Activated T-helper 1 cell treated with Interleukin-2 at 50 U/mL for 16 hours (primary cell): ENCODE measurements at regions not wholly inside any gene's neighbourhood (a gene's known extent, or its start where the extent isn't known, plus 50 kb on each side); places are given as distances from the start of the nearest gene placed in this dataset.

Experiments
- DNase-seq: peaks from one replicate; pipeline ENCODE4 v3.0.0-alpha.2; 2020; ENCODE audit warnings: low read depth

DNA sequence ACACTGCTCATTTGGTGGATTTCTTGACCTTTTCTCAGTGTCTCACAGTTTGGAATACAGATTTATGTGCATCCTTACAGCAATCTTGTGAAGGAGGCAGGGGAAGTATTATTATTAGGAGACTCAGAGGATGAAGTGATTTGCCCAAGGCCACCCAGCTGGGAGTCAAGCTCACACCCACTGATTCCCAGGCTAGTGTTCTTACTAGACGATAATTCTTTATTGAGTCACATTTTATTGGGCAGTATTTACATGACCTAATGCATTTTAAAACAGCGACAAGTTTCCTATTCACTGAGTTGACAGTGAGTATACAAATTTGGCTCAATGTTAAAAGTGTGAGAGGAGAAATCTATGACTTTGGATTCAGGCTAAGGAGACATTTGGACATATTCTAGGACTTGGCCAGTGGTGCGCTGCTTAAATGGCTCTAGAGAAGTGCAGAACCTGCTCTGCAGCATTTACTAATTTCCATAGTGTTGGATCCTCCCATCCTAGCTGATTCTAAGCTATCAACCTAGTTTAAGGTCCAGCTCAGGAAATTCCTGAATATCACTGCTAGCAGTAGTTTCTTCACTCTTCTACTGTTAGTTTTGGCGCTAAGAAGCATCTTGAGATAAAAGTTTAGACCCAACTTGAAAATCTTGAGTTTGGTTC lies 199.3 kb downstream of the MTX2 start:
- no peak for DNase-seq

DNA sequence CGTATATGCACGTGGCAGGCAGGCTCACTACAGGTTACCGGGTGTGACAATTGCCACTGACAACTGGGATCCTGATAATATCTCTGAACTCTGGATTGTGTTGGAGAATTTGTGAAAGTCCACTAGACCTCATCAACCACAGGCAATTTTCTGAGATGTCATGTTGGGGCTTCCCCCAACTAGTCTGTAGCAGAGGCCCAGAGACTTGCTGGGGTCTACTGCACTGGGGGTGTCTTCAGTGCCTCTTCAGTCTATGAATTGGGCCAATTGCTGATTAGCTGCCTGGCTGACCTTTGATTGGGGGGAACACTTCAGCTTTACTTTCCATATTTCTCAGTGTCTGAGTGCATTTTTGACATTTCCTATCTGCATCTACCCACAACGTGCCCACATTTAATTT lies 201.5 kb downstream of the MTX2 start:
- DNase-seq, result no peak

DNA sequence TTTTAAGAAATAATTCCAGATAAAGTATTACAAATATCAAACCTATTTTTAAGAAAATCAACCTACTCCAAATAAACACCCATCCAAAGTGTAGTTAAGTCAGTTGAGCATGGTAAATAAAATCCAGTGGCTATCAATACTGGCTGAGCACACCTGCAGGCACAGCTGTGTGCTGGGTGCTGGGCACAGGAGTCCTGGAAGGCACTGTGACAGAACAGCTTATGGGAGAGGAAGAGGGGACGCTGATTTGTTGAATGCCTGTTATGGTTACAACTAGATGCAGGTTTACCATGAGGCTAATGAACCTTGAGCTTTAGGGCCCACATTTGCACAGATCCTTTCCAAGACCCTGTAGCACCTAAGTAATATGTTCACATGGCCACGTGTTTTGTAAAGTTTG lies 202.7 kb downstream of the MTX2 start:
- no peak for DNase-seq

DNA sequence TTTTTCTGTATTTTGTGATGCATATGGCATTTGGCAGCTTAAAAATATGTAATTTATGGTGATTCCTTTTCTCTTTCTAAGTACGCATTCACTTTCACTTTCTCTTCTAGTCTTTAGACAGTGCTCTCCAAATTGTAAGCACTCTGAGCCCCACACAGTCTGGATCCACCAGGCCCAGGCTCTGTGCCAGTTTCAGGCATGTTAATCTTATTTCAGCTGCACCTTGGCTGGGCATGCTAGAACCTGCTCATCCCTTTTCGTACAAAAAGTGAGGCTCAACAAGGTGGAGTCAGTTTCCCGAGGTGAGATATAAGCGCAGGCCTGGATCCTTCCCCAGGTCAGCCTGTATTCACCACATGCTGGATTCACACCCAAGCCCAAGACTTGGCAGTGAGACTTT lies 203.9 kb downstream of the MTX2 start:
- DNase-seq, result no peak

DNA sequence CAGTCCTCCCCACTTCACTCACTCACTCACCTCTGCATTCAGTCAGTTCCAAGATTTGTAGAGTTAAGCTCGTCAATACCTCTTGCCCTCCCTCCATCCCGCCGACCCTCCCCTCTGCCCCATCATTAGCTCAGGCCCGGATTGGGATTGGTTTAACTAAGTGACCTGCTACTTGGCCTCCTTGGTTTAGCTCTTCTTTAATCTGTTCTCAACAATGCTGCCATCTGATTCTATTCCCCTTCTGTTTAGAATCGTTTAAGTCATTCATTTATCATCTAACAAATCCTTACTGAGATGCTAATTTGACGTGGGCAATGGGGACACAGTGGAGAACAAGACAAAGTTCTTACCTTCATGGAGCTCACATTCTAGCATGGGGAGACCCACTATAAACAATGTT lies 204.6 kb downstream of the MTX2 start:
- no peak for DNase-seq

DNA sequence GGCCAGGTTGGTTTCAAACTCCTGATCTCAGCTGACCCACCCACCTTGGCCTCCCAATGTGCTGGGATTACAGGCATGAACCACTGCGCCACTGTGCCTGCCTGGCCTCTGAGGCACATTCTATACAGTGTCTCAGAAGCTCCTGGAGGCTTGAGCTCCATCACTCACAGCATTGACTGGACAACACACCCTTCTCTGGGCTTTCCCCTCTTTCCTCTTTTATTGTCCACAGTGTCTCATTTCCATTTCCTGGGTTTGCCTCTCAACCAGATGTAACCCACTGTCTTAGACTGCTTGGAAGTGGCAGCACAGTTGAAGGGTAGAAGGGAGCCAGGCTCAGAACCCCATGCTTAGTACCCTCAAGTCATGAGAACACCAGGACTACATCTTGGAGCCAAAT lies 208.1 kb downstream of the MTX2 start:
- no peak for DNase-seq

DNA sequence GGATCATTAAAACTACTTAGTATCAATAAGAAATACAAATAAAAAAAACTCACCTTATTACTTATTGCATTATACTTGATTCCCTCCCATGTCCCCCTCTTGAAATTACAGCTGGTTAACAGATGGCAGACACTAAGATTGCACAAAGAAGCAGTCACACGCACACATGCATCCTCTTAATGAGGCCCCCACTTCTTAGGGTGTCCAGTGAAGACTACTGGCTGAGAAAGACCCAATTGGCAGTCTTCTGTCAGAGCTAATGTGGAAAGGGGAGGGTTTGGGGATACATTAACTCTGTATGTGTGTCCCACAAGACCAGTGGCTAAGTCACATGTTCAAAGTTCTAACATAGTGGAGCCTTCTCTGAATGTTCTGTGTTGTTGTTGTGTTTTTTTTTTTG lies 210.7 kb downstream of the MTX2 start:
- no peak for DNase-seq

DNA sequence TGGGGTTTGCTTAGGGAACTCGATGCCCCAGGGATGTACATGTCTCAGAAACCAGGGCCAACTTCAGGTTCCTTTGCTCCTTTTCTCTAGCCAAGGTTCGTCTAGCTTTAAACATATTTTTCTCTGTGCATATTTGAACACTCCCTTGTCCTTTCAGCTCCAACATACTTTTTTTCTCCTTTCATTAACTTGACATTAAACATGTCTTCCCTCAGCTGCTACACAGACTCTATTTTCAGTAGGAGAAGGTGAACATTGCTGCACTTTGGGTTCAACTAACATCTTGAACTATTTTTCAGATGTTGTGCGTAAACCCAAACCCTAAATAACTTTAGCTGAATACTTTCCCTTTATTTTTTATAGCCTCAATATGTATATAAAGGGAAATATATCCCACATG lies 212.9 kb downstream of the MTX2 start:
- DNase-seq, result no peak

DNA sequence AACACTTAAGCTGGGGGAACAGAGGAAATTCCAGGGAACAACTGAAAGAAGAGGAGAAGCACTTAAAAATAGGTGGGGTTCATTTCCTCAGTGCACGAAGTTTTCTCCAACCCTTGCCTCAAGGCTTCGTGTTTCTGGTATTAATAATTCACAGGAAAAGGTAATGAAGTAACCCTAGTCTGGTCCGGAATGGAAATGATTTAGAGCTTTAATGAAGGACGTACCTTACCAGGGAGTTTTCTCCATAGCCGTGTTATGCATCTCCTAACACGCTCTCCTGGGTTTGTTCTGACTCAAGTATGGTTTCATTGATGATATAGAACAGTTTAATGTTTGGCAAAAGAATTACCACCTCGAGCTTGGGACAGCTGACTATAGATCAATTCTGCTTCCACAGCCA lies 214.2 kb downstream of the MTX2 start:
- DNase-seq, result no peak

DNA sequence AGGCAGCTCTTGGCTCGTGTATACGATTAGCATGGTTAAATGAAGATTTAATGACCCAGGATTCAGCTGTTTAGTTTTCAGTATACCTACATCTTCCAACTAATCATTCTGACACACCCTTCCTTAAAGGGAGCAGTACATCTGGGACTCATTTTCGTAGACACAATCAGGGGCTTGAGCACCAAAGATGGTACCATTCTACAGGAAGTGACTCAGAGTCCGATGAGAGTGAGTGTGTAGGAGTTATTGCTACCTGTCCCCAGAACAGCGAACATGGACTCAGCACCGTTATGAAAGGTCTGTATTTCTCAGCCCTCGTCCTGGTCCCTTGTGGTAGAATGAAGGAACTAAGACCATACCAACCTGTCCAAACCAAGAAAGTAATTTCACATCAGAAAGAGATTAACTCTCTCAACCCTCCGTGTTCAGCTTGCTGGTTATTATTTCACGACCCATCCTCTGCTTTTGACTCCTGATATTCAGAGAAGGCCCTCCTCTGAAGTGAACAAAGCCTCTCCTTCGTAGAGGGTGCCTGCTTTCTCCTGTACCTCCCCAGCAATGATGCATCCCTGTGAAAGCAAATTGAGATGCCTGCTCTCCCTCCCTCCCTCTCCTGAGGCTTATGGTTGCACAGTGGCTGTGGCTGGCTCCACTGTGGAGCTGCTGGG lies 214.8 kb downstream of the MTX2 start:
- no peak for DNase-seq

DNA sequence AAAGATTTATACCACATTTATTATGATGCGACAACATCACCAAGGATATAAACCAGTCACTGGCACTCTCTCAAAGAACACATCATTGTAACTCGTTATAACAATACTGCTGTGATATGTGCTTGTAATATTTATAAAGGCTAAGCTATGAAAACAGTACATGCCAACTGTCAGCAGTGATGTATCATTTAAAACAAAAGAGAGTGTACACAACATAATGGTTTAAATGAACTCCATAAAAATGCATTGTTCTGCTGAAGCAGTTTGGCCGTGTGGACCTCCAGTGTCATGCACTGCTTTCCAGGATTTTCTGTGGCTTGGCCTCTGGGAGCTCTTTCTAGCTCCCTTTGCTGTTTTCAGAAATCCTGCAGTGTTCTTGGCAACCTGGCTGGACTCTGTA lies 215.6 kb downstream of the MTX2 start:
- no peak for DNase-seq

DNA sequence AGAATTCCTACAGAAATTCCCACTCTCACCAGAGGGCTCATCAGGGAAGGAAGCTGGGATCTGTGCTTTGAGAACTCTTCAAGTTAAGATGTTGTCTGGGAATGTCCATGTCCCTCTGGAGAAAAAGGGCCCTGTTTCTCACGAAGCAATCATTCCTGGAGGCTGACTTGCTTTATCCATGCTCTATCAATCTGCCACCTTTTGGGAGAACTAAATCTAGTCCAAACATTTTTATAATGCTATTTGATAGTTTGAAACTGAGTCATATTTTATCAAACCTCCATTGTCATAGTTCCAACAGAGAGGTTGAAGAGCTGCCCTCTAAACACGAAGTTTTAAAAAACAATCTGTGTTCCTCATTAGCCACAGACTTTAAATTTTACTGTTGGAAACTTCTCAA lies 219.2 kb downstream of the MTX2 start:
- no peak for DNase-seq

DNA sequence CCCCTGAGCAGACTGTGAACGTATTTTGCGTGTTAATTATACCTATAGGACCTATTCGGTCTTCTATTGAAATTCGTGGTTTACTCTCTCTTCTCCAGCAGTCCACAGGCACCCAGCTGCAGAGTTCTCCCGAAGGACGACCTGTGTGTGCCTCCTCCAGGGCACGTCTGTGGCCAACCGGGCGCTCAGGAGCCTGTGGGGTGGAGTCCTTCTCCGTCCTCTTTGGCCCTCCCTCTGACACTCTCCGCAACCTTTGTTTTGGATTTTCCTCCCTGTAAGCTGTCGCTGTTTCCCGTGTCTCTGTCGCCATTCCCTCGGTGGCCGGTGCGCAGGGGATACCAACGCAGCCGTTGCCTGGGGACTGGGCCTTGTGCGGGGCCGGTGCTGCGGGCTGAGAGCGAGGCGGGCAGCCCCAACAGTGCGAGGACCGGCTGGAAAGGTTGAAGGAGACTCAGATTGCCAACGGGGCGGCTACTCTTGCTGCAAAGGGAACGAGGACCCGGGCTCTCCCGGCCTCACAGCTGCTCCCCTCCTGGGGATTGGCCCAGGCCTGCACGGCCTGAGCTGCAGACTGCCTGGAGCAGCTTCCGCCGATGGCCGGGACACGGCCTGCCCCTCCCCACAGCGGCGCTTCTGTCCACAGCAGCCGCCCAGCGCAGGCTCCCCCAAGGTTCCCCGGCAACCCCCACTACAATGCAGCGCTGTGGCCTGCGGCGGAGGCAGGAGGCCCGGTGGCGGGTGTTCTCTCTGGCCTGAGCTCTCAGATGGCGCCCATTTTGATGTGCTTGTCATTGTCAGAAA lies 221.0 kb downstream of the MTX2 start:
- DNase-seq, result no peak

DNA sequence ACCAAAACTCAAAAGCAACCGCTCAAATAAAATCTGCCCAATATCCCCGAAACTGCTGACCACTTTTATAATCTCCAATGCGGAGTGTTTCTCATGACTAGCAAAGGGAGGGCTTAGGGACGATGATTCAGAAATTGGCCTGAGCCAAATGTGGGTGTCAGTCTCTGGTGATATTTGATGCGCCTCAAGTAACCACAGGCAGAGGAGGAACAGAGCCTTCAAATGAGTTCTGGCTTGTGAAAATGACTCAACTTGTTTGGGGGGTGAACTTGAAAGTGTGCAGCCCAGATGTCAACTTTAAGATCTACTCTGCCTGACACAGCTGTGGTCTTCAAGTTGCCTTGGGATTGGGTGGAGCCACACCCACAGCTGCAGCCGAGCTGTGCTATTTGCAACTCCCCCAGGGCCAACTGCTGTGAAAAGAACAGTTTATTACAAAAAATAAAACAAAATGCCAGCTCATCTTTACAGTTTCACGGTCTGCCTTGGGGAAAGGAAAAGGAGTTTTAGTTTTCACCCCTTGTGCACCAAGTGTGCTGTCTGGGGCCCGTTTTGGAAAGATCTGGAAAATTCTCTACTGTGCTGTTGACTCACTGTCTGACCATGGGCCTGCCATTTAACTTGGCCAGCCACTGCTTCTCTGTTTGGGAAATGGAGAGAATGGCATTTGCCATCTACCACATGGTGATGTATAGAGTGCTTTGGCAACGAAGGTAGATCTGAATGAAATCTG lies 222.1 kb downstream of the MTX2 start:
- no peak for DNase-seq

DNA sequence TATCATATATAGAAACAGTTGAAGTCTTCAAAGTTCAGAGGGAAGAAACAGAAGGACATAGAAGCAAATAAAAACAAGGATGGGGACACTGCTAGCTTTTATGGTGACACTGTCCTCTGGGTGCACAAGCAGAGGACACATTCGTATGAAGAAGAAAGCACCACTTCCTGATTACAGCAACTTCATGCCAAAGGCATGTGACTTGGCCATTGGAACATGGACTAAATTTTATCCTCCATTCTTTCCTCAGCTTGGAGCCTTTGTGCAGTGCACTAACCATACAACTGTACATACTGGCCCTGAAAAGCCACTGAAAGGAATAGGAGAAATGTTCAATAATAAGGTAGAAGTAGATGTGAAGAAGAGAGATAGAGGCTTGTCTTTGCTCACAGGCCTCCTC lies 223.3 kb downstream of the MTX2 start:
- DNase-seq, result no peak

DNA sequence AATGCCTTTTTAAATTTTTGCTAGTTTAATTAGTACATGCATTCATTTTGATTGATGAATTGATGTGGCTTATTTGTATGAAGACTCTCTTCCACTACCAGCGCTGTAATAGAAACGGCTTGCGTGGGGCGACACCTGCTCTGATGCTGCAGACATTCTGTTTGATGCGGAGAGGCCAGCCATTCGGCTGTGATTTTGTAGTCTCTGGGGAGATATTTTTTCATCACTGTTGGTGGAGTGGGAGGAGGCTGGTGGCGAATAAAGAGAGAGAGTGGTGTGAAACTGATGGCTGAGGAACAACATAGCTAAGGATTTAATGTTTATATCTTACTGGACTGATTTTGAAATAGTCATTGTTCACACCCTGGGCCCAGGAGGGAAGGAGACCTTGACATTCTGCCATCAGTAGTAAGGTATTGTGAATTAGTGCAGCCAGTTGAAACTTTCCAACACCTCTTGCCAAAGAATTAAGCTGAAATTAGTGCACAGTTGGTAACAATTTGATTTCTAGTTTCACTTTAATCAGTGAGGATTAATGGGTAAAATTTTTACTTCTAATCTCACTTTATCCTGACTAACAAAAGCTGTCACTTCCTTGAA lies 224.1 kb downstream of the MTX2 start:
- DNase-seq, result no peak

DNA sequence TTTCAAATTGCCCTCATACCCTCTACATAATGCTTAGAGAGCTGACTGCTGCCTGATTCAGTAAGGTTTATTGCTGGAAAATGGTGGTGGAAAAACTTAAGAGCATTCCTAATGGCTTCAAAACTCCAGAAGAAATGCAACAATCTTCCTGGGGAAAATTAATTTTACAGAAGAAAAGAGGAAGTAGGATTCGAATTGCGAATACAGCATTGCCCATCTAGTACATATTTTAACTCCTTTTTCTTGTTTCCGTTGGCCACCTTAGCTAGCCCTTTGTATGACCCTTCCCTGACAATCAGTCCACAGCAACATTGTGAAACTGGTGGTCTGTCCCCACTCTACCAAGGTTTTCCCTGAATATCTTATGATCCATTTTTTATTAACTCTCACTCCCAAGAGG lies 224.7 kb downstream of the MTX2 start:
- DNase-seq, result no peak

DNA sequence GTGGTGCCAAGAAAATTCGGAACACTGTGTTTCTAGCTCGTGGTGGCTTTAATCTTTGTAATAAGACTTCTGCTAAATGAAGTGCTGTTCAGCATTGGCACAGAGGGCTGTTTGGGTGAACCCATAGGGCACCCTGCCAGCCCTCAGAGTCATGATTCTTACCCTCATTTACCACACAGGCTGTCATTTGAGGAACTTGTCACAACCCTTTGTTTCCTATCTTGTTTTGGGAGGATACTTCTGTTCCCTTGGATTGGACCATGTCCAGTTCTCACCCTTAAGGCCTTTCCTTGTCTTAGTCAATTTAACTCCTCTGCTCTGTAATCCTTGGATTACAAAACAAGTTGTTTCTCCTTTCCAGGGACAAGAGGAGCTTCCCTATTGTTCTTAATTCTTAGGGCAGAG lies 225.7 kb downstream of the MTX2 start:
- no peak for DNase-seq

DNA sequence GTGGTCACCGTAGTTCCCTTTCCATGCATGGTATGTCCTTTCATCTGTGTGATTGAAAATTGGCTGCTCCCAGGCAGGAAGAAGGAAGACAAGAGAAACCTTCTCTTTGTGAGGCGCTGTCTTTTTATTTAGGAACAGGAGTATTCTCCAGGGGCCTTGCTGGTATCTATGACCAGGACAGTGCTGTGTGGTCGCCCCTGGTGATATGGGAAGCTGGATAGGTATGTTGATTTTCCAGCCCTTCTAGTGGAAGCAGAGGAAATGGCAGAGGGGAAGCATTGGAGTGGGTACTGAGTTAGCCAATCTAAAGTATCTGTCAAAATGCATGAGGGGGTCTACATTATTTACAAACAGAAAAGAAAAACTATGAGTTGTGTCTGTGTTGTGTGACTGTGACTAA lies 226.6 kb downstream of the MTX2 start:
- no peak for DNase-seq

DNA sequence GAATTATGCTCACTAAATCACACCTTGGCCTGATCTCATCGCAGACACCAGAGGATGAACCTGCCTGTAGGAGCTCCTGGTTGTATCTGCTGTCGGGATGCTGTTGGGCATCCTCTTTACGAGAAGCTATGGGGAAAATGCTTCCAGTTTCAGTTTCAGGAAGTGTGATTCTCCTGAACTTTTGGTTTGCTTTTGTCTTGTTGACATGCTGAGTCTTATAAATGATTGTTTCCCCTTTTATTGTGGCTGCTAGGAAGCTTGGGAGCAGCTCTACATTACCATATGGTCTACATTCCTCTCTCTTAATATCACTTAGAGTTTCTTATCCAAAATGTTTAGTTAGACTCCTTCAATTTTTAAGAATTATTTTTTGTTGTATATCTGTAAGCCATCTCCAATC lies 227.5 kb downstream of the MTX2 start:
- no peak for DNase-seq

DNA sequence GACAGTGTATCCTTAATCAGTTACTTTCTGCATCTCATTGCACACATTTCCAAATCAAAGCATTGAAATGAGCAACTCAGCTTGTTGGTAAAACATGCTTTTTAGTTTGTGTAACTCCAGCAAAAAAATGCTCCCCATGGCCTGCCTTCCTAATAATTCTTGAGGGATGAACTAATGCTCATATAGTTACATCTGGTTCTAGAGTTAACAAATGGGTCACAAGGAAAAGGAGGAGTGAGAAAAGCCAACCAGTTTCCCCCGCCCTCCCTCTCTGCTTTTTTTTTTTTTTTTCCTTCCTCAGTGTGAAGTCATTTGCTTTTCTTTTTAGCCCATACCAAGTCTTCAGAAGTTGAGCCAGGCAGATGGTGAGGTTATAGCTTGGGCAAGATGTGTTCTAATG lies 231.7 kb downstream of the MTX2 start:
- no peak for DNase-seq

DNA sequence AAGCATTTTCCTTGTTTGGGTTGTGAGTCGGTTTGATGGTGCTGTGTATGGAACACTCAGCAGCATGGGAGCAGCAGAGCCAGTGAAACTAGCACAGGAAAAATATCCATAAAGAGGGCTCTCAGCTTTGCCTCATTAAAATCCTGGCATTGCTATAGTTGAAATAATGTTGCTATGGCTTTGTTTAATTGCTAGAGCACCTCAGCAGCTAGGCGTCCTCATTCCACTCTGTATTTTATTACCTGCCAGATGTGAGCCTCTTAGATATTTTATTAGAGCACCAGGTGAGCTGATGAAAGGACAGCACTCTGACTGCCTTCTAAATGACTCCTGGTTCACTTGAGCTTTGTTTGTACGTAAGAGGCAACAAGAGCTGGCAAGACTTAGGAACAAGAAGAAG lies 232.4 kb downstream of the MTX2 start:
- no peak for DNase-seq
